Suprapubic skin (tissue), 4 donors: ENCODE measurements at regions not wholly inside any gene's neighbourhood (a gene's known extent, or its start where the extent isn't known, plus 50 kb on each side); places are given as distances from the start of the nearest gene placed in this dataset.
"Not testable (repeated sequence)": the region's sequence is repeated elsewhere in the genome, so short reads cannot be mapped to it uniquely, and the experiment has no call there.

ENCODE experiments used
- DNase-seq, 2 donors: peaks; one replicate each; pipeline ENCODE4 v3.0.0-alpha.2; 2019; ENCODE audit warnings: low spot score in 2 of 2
- H3K27ac ChIP-seq: fragments of 200-600 bp; sonication (generic); one replicate; pipeline ENCODE4 v1.5.1; 2019
- H3K27me3 ChIP-seq: fragments of 200-600 bp; sonication (generic); one replicate; pipeline ENCODE4 v1.5.1; 2019
- H3K36me3 ChIP-seq: fragments of 200-600 bp; sonication (generic); one replicate; pipeline ENCODE4 v1.5.1; 2019
- H3K4me1 ChIP-seq: fragments of 200-600 bp; sonication (generic); one replicate; pipeline ENCODE4 v1.5.1; 2019
- H3K4me3 ChIP-seq: fragments of 200-600 bp; sonication (generic); one replicate; pipeline ENCODE4 v1.5.1; 2019; ENCODE audit warnings: mild to moderate bottlenecking
- H3K9me3 ChIP-seq: fragments of 200-600 bp; sonication (generic); one replicate; pipeline ENCODE4 v1.5.1; 2019
- POLR2A ChIP-seq, 2 donors: fragments of 450-650 bp; IDR thresholded peaks; one replicate each; pipeline ENCODE4 v1.6.1; 2017; ENCODE audit warnings: antibody characterized with exemption in 2 of 2, mild to moderate bottlenecking in 2 of 2, moderate library complexity in 2 of 2
- WGBS: methylation state at CpG from one replicate; pipeline ENCODE4 v1.1.5; 2018; 5-methylcytosine and 5-hydroxymethylcytosine counted together

DNA sequence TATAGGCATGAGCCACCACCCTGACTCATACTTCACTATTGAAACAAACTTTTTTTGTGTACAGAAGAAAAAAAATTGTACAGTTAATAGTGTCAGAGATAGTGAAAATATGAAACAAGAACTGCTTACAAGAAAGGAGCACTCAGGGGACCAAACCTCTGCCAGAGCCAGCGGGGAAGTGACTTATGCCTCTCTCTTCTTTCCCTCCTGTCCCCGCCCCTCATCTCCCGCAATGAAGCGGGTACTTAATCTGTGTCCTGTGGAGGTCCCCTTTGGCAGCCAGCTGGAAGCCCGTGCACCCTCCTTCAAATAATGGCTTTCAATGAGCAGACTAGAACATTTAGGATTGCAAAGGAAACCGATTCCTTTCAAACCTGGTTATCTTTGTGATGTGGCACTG is 51.5 kb downstream of the PPIAL4A start:
- not testable (repeated sequence) for H3K27ac ChIP-seq, H3K27me3 ChIP-seq, H3K4me1 ChIP-seq, H3K4me3 ChIP-seq, H3K9me3 ChIP-seq, H3K36me3 ChIP-seq, DNase-seq
- no CpG with 5 or more reads among the region's 6 CpGs for WGBS

DNA sequence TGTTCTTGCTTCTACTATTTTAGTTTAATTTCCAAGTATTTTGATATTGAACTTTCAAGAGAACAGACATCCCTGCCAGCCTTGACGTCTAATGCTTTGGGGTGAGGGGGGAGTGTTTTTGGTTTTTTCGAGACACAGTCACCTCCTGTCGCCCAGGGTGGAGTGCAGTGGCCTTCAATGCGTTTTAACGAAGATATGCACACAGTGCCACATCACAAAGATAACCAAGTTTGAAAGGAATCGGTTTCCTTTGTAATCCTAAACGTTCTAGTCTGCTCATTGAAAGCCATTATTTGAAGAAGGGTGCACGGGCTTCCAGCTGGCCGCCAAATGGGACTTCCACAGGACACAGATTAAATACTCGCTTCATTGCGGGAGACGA is 52.3 kb downstream of the PPIAL4A start:
- not testable (repeated sequence) for H3K27me3 ChIP-seq, H3K4me1 ChIP-seq, DNase-seq, H3K9me3 ChIP-seq, H3K36me3 ChIP-seq
- H3K27ac ChIP-seq: peak overlapping the region; percentile 61
- 9% methylated on average over 12 of the region's 12 CpGs for WGBS
- peak overlapping the region; percentile 44 for H3K4me3 ChIP-seq

GRCh38 chr1:120942218-120942944 is 52.8 kb downstream of the PPIAL4A start:
- H3K36me3 ChIP-seq, H3K27me3 ChIP-seq, H3K9me3 ChIP-seq, H3K4me1 ChIP-seq: not testable (repeated sequence)
- peak overlapping the region; percentile 44 for H3K4me3 ChIP-seq
- 2% methylated on average over 26 of the region's 34 CpGs for WGBS
- peak overlapping the region; percentile 61 for H3K27ac ChIP-seq
- DNase-seq: peak; percentile 79 to 85
- TF ChIP-seq POLR2A (IDR thresholded peaks at IDR 0.05): peak in 1 of 2 donors; percentile 42

DNA sequence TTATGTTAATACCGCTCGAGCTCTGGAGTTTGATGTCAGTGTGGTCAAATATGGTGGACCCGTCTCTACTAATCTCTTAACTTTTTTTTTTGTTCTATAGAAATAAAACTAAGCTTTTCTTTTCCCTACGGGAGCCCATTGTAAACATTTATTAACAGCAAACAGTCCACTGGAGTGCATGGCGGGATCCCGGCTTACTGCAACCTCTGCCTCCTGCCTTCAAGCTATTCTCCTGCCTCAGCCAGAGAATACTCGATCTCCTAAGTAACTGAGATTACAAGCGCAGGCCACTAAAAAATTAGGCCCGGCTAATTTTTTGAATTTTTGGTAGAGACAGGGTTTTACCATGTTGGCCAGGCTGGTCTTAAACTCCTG is 53.4 kb downstream of the PPIAL4A start:
- not testable (repeated sequence) for H3K27ac ChIP-seq

GRCh38 chr1:120944691-120945090 is 55.1 kb downstream of the PPIAL4A start:
- H3K27me3 ChIP-seq, H3K27ac ChIP-seq, H3K4me3 ChIP-seq, H3K36me3 ChIP-seq, H3K9me3 ChIP-seq, DNase-seq, H3K4me1 ChIP-seq: not testable (repeated sequence)
- 97% methylated on average over 13 of the region's 20 CpGs for WGBS

More for the DNA sequence above, 53.4 kb downstream of the PPIAL4A start:
- H3K4me3 ChIP-seq, H3K9me3 ChIP-seq, H3K4me1 ChIP-seq, H3K36me3 ChIP-seq, DNase-seq, H3K27me3 ChIP-seq: not testable (repeated sequence)
- whole genome bisulfite sequencing: no CpG with 5 or more reads among the region's 9 CpGs

DNA sequence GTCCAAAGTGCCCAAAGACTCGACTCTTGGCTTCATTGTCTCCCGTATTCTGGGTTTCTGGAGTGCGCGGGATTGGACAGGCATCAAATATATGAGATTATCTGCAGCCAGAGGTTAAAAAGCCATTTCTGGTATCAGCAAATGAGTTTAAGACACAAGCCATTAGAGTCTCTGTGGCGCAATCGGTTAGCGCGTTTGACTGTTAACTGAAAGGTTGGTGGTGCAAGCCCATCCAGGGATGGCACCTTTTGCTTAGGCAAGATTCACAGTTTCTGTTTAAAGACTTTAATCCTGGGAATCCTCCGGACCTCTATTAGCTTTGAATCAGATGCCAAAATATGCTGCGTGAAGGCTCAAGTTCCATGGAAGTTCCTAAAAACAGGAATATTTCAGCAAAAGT is 55.6 kb downstream of the PPIAL4A start:
- WGBS: 96% methylated on average over 9 of the region's 10 CpGs
- not testable (repeated sequence) for DNase-seq, H3K9me3 ChIP-seq, H3K27me3 ChIP-seq, H3K36me3 ChIP-seq, H3K27ac ChIP-seq, H3K4me3 ChIP-seq, H3K4me1 ChIP-seq

DNA sequence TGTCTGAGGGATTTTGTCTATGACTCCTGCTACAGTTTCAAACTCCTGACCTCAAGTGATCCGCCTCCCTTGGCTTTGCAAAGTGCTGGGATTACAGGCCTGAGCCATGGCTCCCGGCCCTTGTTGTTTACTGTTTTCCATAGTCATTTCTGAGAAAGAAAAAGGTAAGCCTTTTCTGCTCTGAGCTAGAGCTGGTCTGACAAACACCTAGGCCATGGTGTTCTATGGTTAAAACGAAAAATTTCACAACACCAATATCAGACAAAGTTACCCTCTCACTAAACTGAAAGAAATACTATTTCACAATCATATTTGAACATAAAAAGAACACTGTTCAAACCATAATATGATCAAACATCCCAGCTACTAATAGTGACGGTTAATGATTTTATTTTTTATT is 57.5 kb downstream of the PPIAL4A start:
- WGBS: 82% methylated on average over 4 of the region's 4 CpGs
- H3K27ac ChIP-seq, DNase-seq, H3K27me3 ChIP-seq, H3K4me3 ChIP-seq, H3K36me3 ChIP-seq, H3K9me3 ChIP-seq, H3K4me1 ChIP-seq: not testable (repeated sequence)

DNA sequence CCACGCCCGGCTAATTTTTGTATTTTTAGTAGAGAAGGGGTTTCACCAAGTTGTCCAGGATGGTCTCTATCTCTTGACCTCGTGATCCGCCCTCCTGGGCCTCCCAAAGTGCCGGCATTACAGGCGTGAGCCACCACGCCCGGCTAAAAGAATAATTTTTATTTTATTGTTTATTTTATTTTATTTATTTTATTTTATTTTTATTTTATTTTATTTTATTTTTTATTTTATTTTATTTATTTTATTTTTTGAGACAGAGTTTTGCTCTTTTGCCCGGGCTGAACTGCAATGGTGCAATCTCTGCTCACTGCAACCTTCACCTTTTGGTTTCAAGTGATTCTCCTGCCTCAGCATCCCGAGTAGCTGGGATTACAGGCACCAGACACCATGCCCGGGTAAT is 60.2 kb downstream of the PPIAL4A start:
- not testable (repeated sequence) for H3K4me1 ChIP-seq, H3K27ac ChIP-seq, H3K36me3 ChIP-seq, H3K27me3 ChIP-seq, DNase-seq, H3K4me3 ChIP-seq, H3K9me3 ChIP-seq
- whole genome bisulfite sequencing: 94% methylated on average over 11 of the region's 11 CpGs

- whole genome bisulfite sequencing: 61% methylated on average over 1 of the region's 1 CpG
- not testable (repeated sequence) for H3K9me3 ChIP-seq, H3K27me3 ChIP-seq, H3K4me3 ChIP-seq, H3K36me3 ChIP-seq, H3K4me1 ChIP-seq, H3K27ac ChIP-seq, DNase-seq
These were observed 61.1 kb downstream of the PPIAL4A start for GRCh38 chr1:120950633-120951032.

DNA sequence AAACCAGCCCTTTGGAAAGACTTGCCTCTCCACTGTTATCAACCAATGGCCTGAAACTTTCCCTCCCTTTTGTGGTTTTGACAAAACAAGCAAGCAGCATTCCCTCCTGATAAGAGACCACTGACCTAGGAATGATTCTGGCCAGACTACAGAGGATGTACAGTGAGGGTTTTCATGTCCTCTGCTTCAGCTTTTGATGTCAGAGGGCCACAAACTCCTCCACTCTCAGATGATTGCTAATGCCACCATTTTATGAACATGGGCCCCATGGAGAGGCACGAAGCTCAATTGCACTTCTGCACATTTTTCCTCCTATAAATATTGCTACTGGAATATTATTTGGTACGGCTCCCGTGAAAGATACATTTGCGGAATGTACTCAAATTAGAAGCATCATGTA is 61.5 kb downstream of the PPIAL4A start:
- H3K4me1 ChIP-seq, H3K9me3 ChIP-seq, H3K27ac ChIP-seq, H3K4me3 ChIP-seq, DNase-seq, H3K36me3 ChIP-seq, H3K27me3 ChIP-seq: not testable (repeated sequence)
- 100% methylated on average over 4 of the region's 4 CpGs for WGBS

DNA sequence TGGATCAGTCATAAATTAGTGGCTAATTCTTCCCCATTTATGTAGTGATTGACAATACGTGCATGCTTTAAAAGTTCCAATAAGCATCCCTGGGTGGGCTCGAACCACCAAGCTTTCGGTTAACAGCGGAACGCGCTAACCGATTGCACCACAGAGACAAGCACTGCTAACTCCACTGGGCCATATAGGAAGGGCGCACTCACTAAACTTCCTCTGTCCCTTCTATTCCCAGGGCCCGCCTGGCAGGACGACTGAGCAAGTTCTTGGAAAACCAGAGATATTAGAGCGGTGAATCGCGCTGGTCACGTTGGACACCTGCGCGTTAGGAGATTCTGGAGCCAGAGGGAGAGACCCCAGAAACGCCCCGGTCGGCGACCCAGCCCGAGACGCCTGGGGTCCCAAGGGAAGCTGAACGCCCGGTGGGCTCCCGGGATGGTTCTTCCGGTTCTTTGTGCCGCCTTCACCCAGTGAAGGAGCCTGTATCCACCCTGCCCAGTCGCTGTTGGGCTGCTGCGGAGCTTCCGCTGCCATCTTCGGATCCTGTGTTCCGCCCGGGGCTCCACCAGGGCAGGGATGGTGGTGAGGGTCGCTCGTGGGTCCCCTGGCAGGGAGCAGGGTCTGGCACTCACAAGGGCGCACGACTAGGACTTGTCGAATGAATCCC is 62.8 kb downstream of the PPIAL4A start:
- H3K4me1 ChIP-seq, H3K36me3 ChIP-seq, H3K27me3 ChIP-seq, DNase-seq, H3K9me3 ChIP-seq, H3K27ac ChIP-seq, H3K4me3 ChIP-seq: not testable (repeated sequence)
- 54% methylated on average over 18 of the region's 38 CpGs for WGBS

DNA sequence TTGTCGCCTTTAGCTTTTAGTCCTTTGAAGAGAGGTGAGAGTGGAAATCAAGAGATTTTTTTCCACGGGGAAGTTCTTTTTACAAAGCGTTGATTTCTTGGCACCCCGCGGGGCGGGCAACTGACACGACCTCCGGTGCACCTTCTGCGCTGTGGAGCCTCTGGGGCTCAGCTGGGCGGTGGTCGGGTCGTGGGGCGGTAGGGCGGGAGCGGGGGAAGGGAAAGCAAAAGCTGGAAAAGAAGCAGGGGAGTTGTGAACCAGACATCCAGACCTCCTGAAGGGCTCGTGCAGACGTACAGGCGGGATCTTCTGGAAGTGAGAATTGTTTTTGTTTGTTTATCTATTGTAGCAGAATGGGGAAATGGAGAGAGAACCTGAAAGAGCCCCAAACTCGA is 63.3 kb downstream of the PPIAL4A start:
- not testable (repeated sequence) for H3K4me1 ChIP-seq, H3K36me3 ChIP-seq, DNase-seq, H3K4me3 ChIP-seq, H3K9me3 ChIP-seq, H3K27me3 ChIP-seq, H3K27ac ChIP-seq
- WGBS: 67% methylated on average over 17 of the region's 19 CpGs
